ENCODE measurements at regions not wholly inside any gene's neighbourhood (a gene's known extent, or its start where the extent isn't known, plus 50 kb on each side); places are given as distances from the start of the nearest gene placed in this dataset.
"Not testable (repeated sequence)": the region's sequence is repeated elsewhere in the genome, so short reads cannot be mapped to it uniquely, and the experiment has no call there.

- H3K4me1 Mint-ChIP-seq (ENCODE audit: low read depth, unreplicated experiment): no peaks in the 10 kb centered on the region
- H3K4me3 Mint-ChIP-seq (ENCODE audit: unreplicated experiment): no peak overlapping the region
- no peak overlapping the region for H3K27ac Mint-ChIP-seq (ENCODE audit: unreplicated experiment)
- no peak for DNase-seq
- no peaks in the 10 kb centered on the region for H3K36me3 Mint-ChIP-seq (ENCODE audit: unreplicated experiment)
- no peaks in the 10 kb centered on the region for H3K9me3 Mint-ChIP-seq (ENCODE audit: unreplicated experiment)
- no peak for TF ChIP-seq CTCF (IDR thresholded peaks at IDR 0.05; ENCODE audit: partially characterized antibody, unreplicated experiment)
- no peaks in the 10 kb centered on the region for H3K27me3 Mint-ChIP-seq (ENCODE audit: unreplicated experiment)
Observed at GRCh38 chr4:54999003-54999402, 126.4 kb downstream of the KDR start.

GRCh38 chr4:54993473-54994026 lies 131.8 kb downstream of the KDR start:
- not testable (repeated sequence) for H3K9me3 Mint-ChIP-seq (ENCODE audit: unreplicated experiment); DNase-seq; H3K27ac Mint-ChIP-seq (ENCODE audit: unreplicated experiment); H3K27me3 Mint-ChIP-seq (ENCODE audit: unreplicated experiment); H3K4me1 Mint-ChIP-seq (ENCODE audit: low read depth, unreplicated experiment); H3K4me3 Mint-ChIP-seq (ENCODE audit: unreplicated experiment)
- H3K36me3 Mint-ChIP-seq (ENCODE audit: unreplicated experiment): peaks cover 16% of the 10 kb centered on the region

GRCh38 chr4:54992266-54992665 lies 133.1 kb downstream of the KDR start:
- H3K36me3 Mint-ChIP-seq (ENCODE audit: unreplicated experiment): peaks cover 27% of the 10 kb centered on the region
- H3K9me3 Mint-ChIP-seq (ENCODE audit: unreplicated experiment): peaks cover 4% of the 10 kb centered on the region
- no peak overlapping the region for H3K27ac Mint-ChIP-seq (ENCODE audit: unreplicated experiment)
- H3K4me3 Mint-ChIP-seq (ENCODE audit: unreplicated experiment): no peak overlapping the region
- no peak for TF ChIP-seq CTCF (IDR thresholded peaks at IDR 0.05; ENCODE audit: partially characterized antibody, unreplicated experiment)
- no peak for DNase-seq
- H3K4me1 Mint-ChIP-seq (ENCODE audit: low read depth, unreplicated experiment): no peaks in the 10 kb centered on the region
- H3K27me3 Mint-ChIP-seq (ENCODE audit: unreplicated experiment): no peaks in the 10 kb centered on the region

- H3K27me3 Mint-ChIP-seq (ENCODE audit: unreplicated experiment): no peaks in the 10 kb centered on the region
- H3K4me3 Mint-ChIP-seq (ENCODE audit: unreplicated experiment): no peak overlapping the region
- DNase-seq: no peak
- peaks cover 4% of the 10 kb centered on the region for H3K9me3 Mint-ChIP-seq (ENCODE audit: unreplicated experiment)
- H3K4me1 Mint-ChIP-seq (ENCODE audit: low read depth, unreplicated experiment): peaks cover 2% of the 10 kb centered on the region
- no peak for TF ChIP-seq CTCF (IDR thresholded peaks at IDR 0.05; ENCODE audit: partially characterized antibody, unreplicated experiment)
- H3K27ac Mint-ChIP-seq (ENCODE audit: unreplicated experiment): no peak overlapping the region
- peaks cover 29% of the 10 kb centered on the region for H3K36me3 Mint-ChIP-seq (ENCODE audit: unreplicated experiment)
Observed at GRCh38 chr4:54988655-54989054, 136.7 kb downstream of the KDR start.

GRCh38 chr4:54986095-54986846 lies 139.1 kb downstream of the KDR start:
- DNase-seq: no peak
- Mint-ChIP-seq H3K4me3 (ENCODE audit: unreplicated experiment) (no peak overlapping the region), H3K4me1 (ENCODE audit: low read depth, unreplicated experiment) (peaks cover 2% of the 10 kb centered on the region), H3K27me3 (ENCODE audit: unreplicated experiment) (no peaks in the 10 kb centered on the region), H3K36me3 (ENCODE audit: unreplicated experiment) (peaks cover 29% of the 10 kb centered on the region), H3K9me3 (ENCODE audit: unreplicated experiment) (peaks cover 4% of the 10 kb centered on the region), H3K27ac (ENCODE audit: unreplicated experiment) (no peak overlapping the region)
- no peak for TF ChIP-seq CTCF (IDR thresholded peaks at IDR 0.05; ENCODE audit: partially characterized antibody, unreplicated experiment)

All from glutamatergic neuron (in vitro differentiated cells).